Endothelial cell of umbilical vein (primary cell): ENCODE measurements at regions not wholly inside any gene's neighbourhood (a gene's known extent, or its start where the extent isn't known, plus 50 kb on each side); places are given as distances from the start of the nearest gene placed in this dataset.

Experiments
- CTCF ChIP-seq, 2 donors: IDR thresholded peaks; 1 replicate in 1 of 2; 2 replicates in 1 of 2; pipeline ENCODE4 v1.5.1; 2011; ENCODE audit warnings: low read length in 2 of 2, mild to moderate bottlenecking in 2 of 2, moderate library complexity in 2 of 2, control low read depth in 1 of 2, inconsistent platforms in 1 of 2, low read depth in 1 of 2; ENCODE audit not compliant: insufficient read depth in 1 of 2; ENCODE audit errors: extremely low read depth in 1 of 2
- EZH2 ChIP-seq: IDR thresholded peaks from 2 replicates; pipeline ENCODE4 v1.6.1; 2012; ENCODE audit warnings: borderline replicate concordance, low read depth, mild to moderate bottlenecking, moderate library complexity, low read length, inconsistent platforms; ENCODE audit not compliant: severe bottlenecking
- FOS ChIP-seq: IDR thresholded peaks from 2 replicates; pipeline ENCODE4 v1.6.1; 2011; ENCODE audit warnings: mild to moderate bottlenecking, low read length, moderate library complexity, borderline replicate concordance; ENCODE audit not compliant: insufficient read depth
- GATA2 ChIP-seq: IDR thresholded peaks from 2 replicates; pipeline ENCODE4 v1.7.0; 2011; ENCODE audit warnings: low read depth, mild to moderate bottlenecking, moderate library complexity, mixed read lengths, low read length; ENCODE audit not compliant: insufficient read length, insufficient read depth
- JUN ChIP-seq: IDR thresholded peaks from 2 replicates; pipeline ENCODE4 v1.6.1; 2011; ENCODE audit warnings: borderline replicate concordance, low read depth; ENCODE audit not compliant: insufficient read length, insufficient read depth
- MYC ChIP-seq: IDR thresholded peaks from one replicate; pipeline ENCODE4 v1.6.1; 2011; ENCODE audit warnings: mild to moderate bottlenecking, low read depth, low read length
- POLR2A ChIP-seq: IDR thresholded peaks from 2 replicates; pipeline ENCODE4 v1.6.1; 2012; ENCODE audit warnings: low read depth, mild to moderate bottlenecking, control low read depth, low read length
- POLR2AphosphoS5 ChIP-seq: IDR thresholded peaks from 2 replicates; pipeline ENCODE4 v1.6.1; 2012; ENCODE audit warnings: low read depth, mild to moderate bottlenecking, control low read depth, low read length, moderate library complexity; ENCODE audit not compliant: insufficient read depth
- TF ChIP-seq, protein P1 (sequence below): IDR thresholded peaks from 2 replicates; pipeline ENCODE4 v1.6.1; 2011; ENCODE audit not compliant: insufficient read depth, insufficient read length

GRCh38 chr7:17069146-17069545 is 187.4 kb upstream of the AGR3 start:
- no peak for TF ChIP-seq CTCF (IDR thresholded peaks at IDR 0.05; ENCODE audit: extremely low read depth in 1 of 2, insufficient read depth in 1 of 2, low read depth in 1 of 2, low read length in 2 of 2)
- no peak for TF ChIP-seq POLR2AphosphoS5
- no peak for TF ChIP-seq POLR2A
- TF ChIP-seq MYC: no peak
- no peak for TF ChIP-seq JUN
- TF ChIP-seq, protein P1, sequence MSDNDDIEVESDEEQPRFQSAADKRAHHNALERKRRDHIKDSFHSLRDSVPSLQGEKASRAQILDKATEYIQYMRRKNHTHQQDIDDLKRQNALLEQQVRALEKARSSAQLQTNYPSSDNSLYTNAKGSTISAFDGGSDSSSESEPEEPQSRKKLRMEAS: no peak
- no peak for TF ChIP-seq EZH2
- TF ChIP-seq FOS: no peak
- no peak for TF ChIP-seq GATA2
